C4-2B (cell line): ENCODE measurements at regions not wholly inside any gene's neighbourhood (a gene's known extent, or its start where the extent isn't known, plus 50 kb on each side); places are given as distances from the start of the nearest gene placed in this dataset.

Experiments
- H3K27ac ChIP-seq: fragments of 450-650 bp; 2 replicates; pipeline ENCODE4 v1.5.1; 2017
- CTCF ChIP-seq: fragments of 450-650 bp; conservative IDR thresholded peaks from 2 replicates; pipeline ENCODE4 v1.5.1; 2017; ENCODE audit warnings: mild to moderate bottlenecking
- ZFX ChIP-seq: fragments of 450-650 bp; IDR thresholded peaks from 2 replicates; pipeline ENCODE4 v1.6.1; 2017

- TF ChIP-seq CTCF: no peak
- TF ChIP-seq ZFX: no peak
- no peak overlapping the region for H3K27ac ChIP-seq
Measured at GRCh38 chr4:27985522-27985921, 1124.9 kb downstream of the STIM2 start.

DNA sequence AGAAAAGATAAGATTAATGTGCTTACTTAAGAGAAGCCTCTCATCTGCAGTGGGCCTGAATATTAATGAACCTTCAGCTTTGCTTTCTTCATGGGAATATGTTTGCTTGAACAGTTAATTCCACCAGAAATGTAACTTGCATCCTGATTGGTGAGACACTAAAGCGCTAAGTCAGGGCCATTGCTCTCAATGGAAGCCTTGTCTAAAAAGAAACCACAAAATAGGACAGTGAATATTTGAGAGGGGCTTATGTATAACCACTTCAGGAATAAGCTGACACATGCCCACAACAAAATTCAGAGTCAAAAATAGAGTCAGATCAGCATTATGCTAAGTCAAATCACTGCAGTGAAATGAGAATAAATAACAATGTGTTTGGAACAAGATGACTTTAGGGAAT, 1125.8 kb downstream of the STIM2 start:
- TF ChIP-seq ZFX (no peak), CTCF (no peak)
- no peak overlapping the region for H3K27ac ChIP-seq

GRCh38 chr4:28001698-28002097, 1141.1 kb downstream of the STIM2 start:
- peak; percentile 34 for TF ChIP-seq CTCF
- no peak for TF ChIP-seq ZFX
- H3K27ac ChIP-seq: no peak overlapping the region

- no peak overlapping the region for H3K27ac ChIP-seq
- no peak for TF ChIP-seq CTCF
- no peak for TF ChIP-seq ZFX
Measured at GRCh38 chr4:28004520-28004919, 1143.9 kb downstream of the STIM2 start.

- H3K27ac ChIP-seq: no peak overlapping the region
- TF ChIP-seq ZFX (no peak), CTCF (no peak)
Measured at GRCh38 chr4:28006021-28006420, 1145.4 kb downstream of the STIM2 start.

DNA sequence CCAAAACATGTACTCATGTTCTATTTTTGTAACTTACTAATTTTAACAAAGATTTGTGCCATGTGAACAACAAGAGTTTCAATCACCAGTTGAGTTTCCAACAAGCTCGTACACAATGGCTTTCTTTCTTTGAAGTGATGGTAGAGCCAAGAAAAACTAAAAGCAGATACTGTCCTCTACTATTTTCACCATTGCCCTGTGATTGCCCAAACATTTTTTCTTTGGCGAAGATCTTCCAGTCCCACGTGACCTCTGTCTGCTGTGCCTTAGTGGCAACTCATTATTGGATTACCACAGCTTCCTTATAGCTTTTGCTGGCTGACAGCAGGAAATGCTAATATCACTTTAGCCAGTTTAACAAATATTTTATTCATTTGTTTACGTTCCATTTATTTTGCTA, 1147.1 kb downstream of the STIM2 start:
- TF ChIP-seq CTCF (no peak), ZFX (no peak)
- no peak overlapping the region for H3K27ac ChIP-seq

- no peak overlapping the region for H3K27ac ChIP-seq
- TF ChIP-seq ZFX (no peak), CTCF (no peak)
Measured at GRCh38 chr4:28009541-28009940, 1148.9 kb downstream of the STIM2 start.
